H1 (cell line): ENCODE measurements at regions not wholly inside any gene's neighbourhood (a gene's known extent, or its start where the extent isn't known, plus 50 kb on each side); places are given as distances from the start of the nearest gene placed in this dataset.

Source experiments
- CTCF ChIA-PET: fragments of 300-600 bp; sonication (Branson Sonifier 250); formaldehyde crosslinking; loops from one replicate; lab custom pipeline; 2021; ENCODE audit not compliant: partially characterized antibody; lab: Charles Lee
- POLR2A ChIA-PET: fragments of 300-600 bp; sonication (Branson Sonifier 250); formaldehyde crosslinking; loops from one replicate; lab custom pipeline; 2021; ENCODE audit warnings: inconsistent platforms; ENCODE audit not compliant: partially characterized antibody; lab: Charles Lee
- DNase-seq, 2 experiments: peaks; one replicate each; pipeline versions ENCODE4 v3.0.0 to v3.0.0-alpha.2; 2010 to 2022; ENCODE audit warnings: low spot score in 2 of 2, low read depth in 1 of 2, mixed read lengths in 1 of 2
- FAIRE-seq: peaks from 2 replicates; lab custom pipeline; 2011; peaks lifted over from hg19 to GRCh38; lab: Jason Lieb, UNC
- H2AFZ ChIP-seq: 2 replicates; pipeline ENCODE4 v1.8.1; 2012; ENCODE audit warnings: low read length, inconsistent platforms
- H2AK5ac ChIP-seq: 2 replicates; pipeline ENCODE4 v1.6.1; 2013; ENCODE audit warnings: low read depth, low read length
- H2BK120ac ChIP-seq: replicated peaks from 2 replicates; pipeline ENCODE3; 2013; ENCODE audit warnings: low read depth, low read length, inconsistent platforms
- H2BK12ac ChIP-seq: 2 replicates; pipeline ENCODE4 v1.6.1; 2013; ENCODE audit warnings: low read depth, low read length
- H2BK15ac ChIP-seq: 2 replicates; pipeline ENCODE4 v1.6.1; 2013; ENCODE audit warnings: low read length
- H2BK20ac ChIP-seq: 2 replicates; pipeline ENCODE4 v1.6.1; 2013; ENCODE audit warnings: low read length
- H2BK5ac ChIP-seq: 2 replicates; pipeline ENCODE4 v1.6.1; 2013; ENCODE audit warnings: low read depth, low read length
- H3K14ac ChIP-seq: 2 replicates; pipeline ENCODE4 v1.6.1; 2013; ENCODE audit warnings: inconsistent platforms; ENCODE audit not compliant: insufficient read length
- H3K18ac ChIP-seq: 2 replicates; pipeline ENCODE4 v1.6.1; 2013; ENCODE audit warnings: low read length; ENCODE audit errors: extremely low read depth
- H3K23ac ChIP-seq: 2 replicates; pipeline ENCODE4 v1.6.1; 2013; ENCODE audit warnings: inconsistent platforms; ENCODE audit not compliant: insufficient read length
- H3K23me2 ChIP-seq: 2 replicates; pipeline ENCODE4 v1.6.1; 2013; ENCODE audit warnings: low read depth, low read length
- H3K27ac ChIP-seq: 2 replicates; pipeline ENCODE4 v1.6.1; 2011; ENCODE audit warnings: low read depth, low read length, inconsistent platforms
- H3K27me3 ChIP-seq, 4 experiments: replicated peaks in 1 of 4; 1 replicate in 1 of 4; 2 replicates in 3 of 4; pipeline versions ENCODE4 v1.6.1 to v1.8.1; 2011 to 2013; ENCODE audit warnings: low read length in 3 of 4, mild to moderate bottlenecking in 3 of 4, inconsistent platforms in 2 of 4, mixed read lengths in 2 of 4, moderate library complexity in 1 of 4; ENCODE audit not compliant: control insufficient read depth in 3 of 4, insufficient read depth in 3 of 4; ENCODE audit errors: extremely low read depth in 1 of 4
- H3K36me3 ChIP-seq, 4 experiments: 2 replicates each; pipeline versions ENCODE4 v1.6.1 to v1.8.1; 2011 to 2013; ENCODE audit warnings: mild to moderate bottlenecking in 4 of 4, low read length in 3 of 4, moderate library complexity in 2 of 4, control low read depth in 1 of 4, inconsistent platforms in 1 of 4; ENCODE audit not compliant: insufficient read depth in 4 of 4, control insufficient read depth in 2 of 4
- H3K4ac ChIP-seq: replicated peaks from 2 replicates; pipeline ENCODE3; 2013; ENCODE audit warnings: low read length, low read depth, mixed read lengths, inconsistent platforms; ENCODE audit not compliant: insufficient read length
- H3K4me1 ChIP-seq, 4 experiments: replicated peaks in 1 of 4; 1 replicate in 1 of 4; 2 replicates in 3 of 4; pipeline versions ENCODE4 v1.6.1 to v1.8.1; 2011 to 2013; ENCODE audit warnings: low read length in 3 of 4, inconsistent platforms in 2 of 4, mixed read lengths in 1 of 4; ENCODE audit not compliant: insufficient read depth in 4 of 4, control insufficient read depth in 3 of 4
- H3K4me2 ChIP-seq, 2 experiments: 2 replicates each; pipeline versions ENCODE4 v1.6.1 to v1.8.1; 2011 to 2013; ENCODE audit warnings: low read depth in 2 of 2, low read length in 2 of 2, control low read depth in 1 of 2, inconsistent platforms in 1 of 2, mild to moderate bottlenecking in 1 of 2; ENCODE audit not compliant: insufficient read depth in 1 of 2
- H3K4me3 ChIP-seq, 4 experiments: fragments of 200-600, 300-600 bp in 1 of 4; sonication (generic), shearing (Covaris generic), sonication (Bioruptor Twin) in 1 of 4; 2 replicates each; pipeline versions ENCODE4 v1.5.1 to v1.8.1; 2011 to 2016; ENCODE audit warnings: low read length in 4 of 4, low read depth in 3 of 4, control low read depth in 2 of 4, inconsistent platforms in 2 of 4, mild to moderate bottlenecking in 2 of 4, mixed read lengths in 1 of 4, moderate library complexity in 1 of 4; ENCODE audit not compliant: insufficient read depth in 2 of 4; ENCODE audit errors: extremely low read depth in 1 of 4
- H3K56ac ChIP-seq: replicated peaks from 2 replicates; pipeline ENCODE3; 2013; ENCODE audit warnings: low read depth, mild to moderate bottlenecking, mixed read lengths, low read length, inconsistent platforms; ENCODE audit not compliant: insufficient read length
- H3K79me1 ChIP-seq: 2 replicates; pipeline ENCODE4 v1.6.1; 2013; ENCODE audit warnings: low read depth, low read length, control low read depth
- H3K79me2 ChIP-seq, 2 experiments: 2 replicates each; pipeline versions ENCODE4 v1.6.1 to v1.8.1; 2012 to 2013; ENCODE audit warnings: low read length in 2 of 2, mild to moderate bottlenecking in 2 of 2, inconsistent platforms in 1 of 2; ENCODE audit not compliant: insufficient read depth in 2 of 2, control insufficient read depth in 1 of 2
- H3K9ac ChIP-seq, 4 experiments: replicated peaks in 1 of 4; 1 replicate in 1 of 4; 2 replicates in 3 of 4; pipeline versions ENCODE4 v1.6.1 to v1.8.1; 2011 to 2013; ENCODE audit warnings: low read depth in 3 of 4, low read length in 3 of 4, control low read depth in 2 of 4, mild to moderate bottlenecking in 2 of 4, moderate library complexity in 2 of 4, inconsistent platforms in 1 of 4; ENCODE audit errors: extremely low read depth in 1 of 4
- H3K9me3 ChIP-seq, 2 experiments: 2 replicates each; pipeline versions ENCODE4 v1.6.1 to v1.8.1; 2012 to 2013; ENCODE audit warnings: mild to moderate bottlenecking in 2 of 2, moderate library complexity in 2 of 2, control low read depth in 1 of 2, inconsistent platforms in 1 of 2, low read depth in 1 of 2, low read length in 1 of 2, mixed read lengths in 1 of 2; ENCODE audit not compliant: insufficient read depth in 2 of 2
- H4K20me1 ChIP-seq, 2 experiments: replicated peaks in 1 of 2; 2 replicates each; pipeline versions ENCODE3 to v1.8.1; 2011 to 2013; ENCODE audit warnings: inconsistent platforms in 2 of 2, low read length in 2 of 2, mild to moderate bottlenecking in 1 of 2; ENCODE audit not compliant: insufficient read depth in 2 of 2, control insufficient read depth in 1 of 2
- H4K5ac ChIP-seq: 2 replicates; pipeline ENCODE4 v1.6.1; 2013; ENCODE audit warnings: low read length, low read depth, mixed read lengths, inconsistent platforms; ENCODE audit not compliant: insufficient read length
- H4K8ac ChIP-seq: 2 replicates; pipeline ENCODE4 v1.8.0; 2013; ENCODE audit warnings: mild to moderate bottlenecking, moderate library complexity, low read length, inconsistent platforms; ENCODE audit not compliant: insufficient read depth; ENCODE audit errors: extremely low read depth
- H4K91ac ChIP-seq: replicated peaks from 2 replicates; pipeline ENCODE3; 2013; ENCODE audit warnings: low read length, mixed read lengths, inconsistent platforms; ENCODE audit not compliant: insufficient read length
- CBX5 ChIP-seq: fragments of 300-800, 300-1000 bp; sonication (generic); IDR thresholded peaks from 2 replicates; pipeline ENCODE4 v1.7.1; 2016; ENCODE audit warnings: antibody characterized with exemption, low read length, low read depth
- KDM1A ChIP-seq: fragments of 200-600, 300-600 bp; sonication (generic); IDR thresholded peaks from 2 replicates; pipeline ENCODE4 v1.7.1; 2016; ENCODE audit warnings: mild to moderate bottlenecking, low read length, borderline replicate concordance
- KDM5A ChIP-seq: fragments of 200-600 bp; IDR thresholded peaks from 2 replicates; pipeline ENCODE4 v1.7.1; 2012; ENCODE audit warnings: mild to moderate bottlenecking, low read length, inconsistent platforms, mixed read lengths
- SIN3A ChIP-seq, 2 experiments: IDR thresholded peaks in 1 of 2; conservative IDR thresholded peaks in 1 of 2; 2 replicates each; pipeline ENCODE4 v1.6.1; 2011 to 2012; ENCODE audit warnings: low read length in 2 of 2, improper control_type of control experiment in 1 of 2, low read depth in 1 of 2, mild to moderate bottlenecking in 1 of 2
- TCF12 ChIP-seq: IDR thresholded peaks from 2 replicates; pipeline ENCODE4 v1.6.1; 2011; ENCODE audit warnings: low read depth, mild to moderate bottlenecking, low read length
- WGBS, 2 experiments: shearing (Covaris generic) in 1 of 2; methylation state at CpG; one replicate each; pipeline versions ENCODE4 v1.1.6 to v1.1.7; 2013 to 2015; ENCODE audit warnings: low lambda C conversion rate in 2 of 2, mixed read lengths in 2 of 2, inconsistent platforms in 1 of 2, low coverage in 1 of 2, missing lambda C conversion rate in 1 of 2; ENCODE audit not compliant: insufficient replicate concordance in 2 of 2, insufficient coverage in 1 of 2, insufficient read length in 1 of 2; ENCODE audit errors: extremely low coverage in 1 of 2, missing lambda C conversion rate in 1 of 2; 5-methylcytosine and 5-hydroxymethylcytosine counted together

DNA sequence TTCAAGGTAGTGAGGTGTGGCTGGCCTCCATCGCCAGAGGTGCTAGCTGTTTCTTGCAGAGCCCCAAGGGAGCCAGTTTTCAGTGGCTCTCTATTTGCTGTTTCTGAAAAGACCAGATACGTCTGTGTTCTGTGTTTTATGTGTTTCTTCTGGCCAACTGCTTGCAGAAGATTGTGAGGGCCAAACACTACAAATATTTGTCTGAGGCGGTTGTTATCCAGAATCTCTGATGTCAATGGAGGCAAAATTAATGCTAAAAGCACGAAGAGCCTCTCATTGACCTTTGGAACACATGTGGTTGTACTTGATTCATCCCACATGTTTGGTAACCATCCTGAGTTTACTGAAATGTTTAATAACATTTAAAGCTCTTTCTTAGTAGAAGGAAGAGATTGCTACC is 113.9 kb downstream of the CT47B1 start:
- 87% methylated on average over 3 of the region's 4 CpGs; no CpG with 5 or more reads in 1 of the 2 experiments for WGBS, 2 experiments
- Histone ChIP-seq H4K5ac (no peak overlapping the region), H2AFZ (no peak overlapping the region), H3K14ac (no peak overlapping the region), H3K27me3 (no peaks in the 10 kb centered on the region), H3K36me3 (no peaks in the 10 kb centered on the region), H3K4me2 (no peak overlapping the region), H3K18ac (no peak overlapping the region), H2BK15ac (no peak overlapping the region), H2BK120ac (no peak overlapping the region), H3K9me3 (no peaks in the 10 kb centered on the region), H4K91ac (no peak overlapping the region), H3K9ac (no peak overlapping the region), H3K79me2 (no peaks in the 10 kb centered on the region), H3K23me2 (no peaks in the 10 kb centered on the region), H2AK5ac (no peak overlapping the region), H4K20me1 (no peaks in the 10 kb centered on the region), H2BK12ac (no peak overlapping the region), H3K4ac (no peak overlapping the region), H3K4me3 (no peak overlapping the region), H2BK20ac (no peak overlapping the region), H4K8ac (no peak overlapping the region), H3K27ac (no peak overlapping the region), H3K4me1 (no peaks in the 10 kb centered on the region), H3K56ac (no peak overlapping the region), H3K23ac (no peak overlapping the region), H3K79me1 (no peaks in the 10 kb centered on the region), H2BK5ac (no peak overlapping the region)
- DNase-seq (no peak), FAIRE-seq (no peak)
- TF ChIP-seq KDM1A (no peak), SIN3A (conservative IDR thresholded peaks at IDR 0.05 in 1 of 2, IDR thresholded peaks at IDR 0.05 in 1 of 2; ENCODE audit: low read depth in 1 of 2, low read length in 2 of 2) (no peak), TCF12 (no peak), KDM5A (no peak), CBX5 (no peak)
- ChIA-PET POLR2A (no interaction called here), CTCF (interaction anchor here (0.5 to 0.6 kb wide), 2 partner anchors 16 to 648 kb away, joined by 3 to 4 read pairs; no protein-coding TSS in a partner anchor)
